Muscle of leg (tissue), 3 donors: ENCODE measurements at regions not wholly inside any gene's neighbourhood (a gene's known extent, or its start where the extent isn't known, plus 50 kb on each side); places are given as distances from the start of the nearest gene placed in this dataset.

Experiments used
- DNase-seq: peaks from one replicate; pipeline ENCODE4 v3.0.0; 2013
- H3K27ac ChIP-seq: one replicate; pipeline ENCODE4 v1.5.1; 2013; ENCODE audit warnings: mild to moderate bottlenecking, low read length, control low read depth
- H3K27me3 ChIP-seq: one replicate; pipeline ENCODE4 v1.6.1; 2013; ENCODE audit warnings: low read length; ENCODE audit not compliant: control insufficient read depth, insufficient read depth
- H3K36me3 ChIP-seq: one replicate; pipeline ENCODE4 v1.6.1; 2013; ENCODE audit warnings: low read length; ENCODE audit not compliant: control insufficient read depth, insufficient read depth
- H3K4me1 ChIP-seq: one replicate; pipeline ENCODE4 v1.6.1; 2013; ENCODE audit warnings: low read length; ENCODE audit not compliant: control insufficient read depth, insufficient read depth
- H3K4me3 ChIP-seq: one replicate; pipeline ENCODE4 v1.5.1; 2013; ENCODE audit warnings: low read length, control low read depth
- H3K9me3 ChIP-seq: replicated peaks from 2 replicates; pipeline ENCODE4 v1.6.1; 2013; ENCODE audit warnings: low read depth, low read length; ENCODE audit not compliant: control insufficient read depth
- WGBS: methylation state at CpG from one replicate; pipeline ENCODE4 v1.1.5; 2013; ENCODE audit warnings: missing lambda C conversion rate; ENCODE audit not compliant: insufficient coverage; 5-methylcytosine and 5-hydroxymethylcytosine counted together

DNA sequence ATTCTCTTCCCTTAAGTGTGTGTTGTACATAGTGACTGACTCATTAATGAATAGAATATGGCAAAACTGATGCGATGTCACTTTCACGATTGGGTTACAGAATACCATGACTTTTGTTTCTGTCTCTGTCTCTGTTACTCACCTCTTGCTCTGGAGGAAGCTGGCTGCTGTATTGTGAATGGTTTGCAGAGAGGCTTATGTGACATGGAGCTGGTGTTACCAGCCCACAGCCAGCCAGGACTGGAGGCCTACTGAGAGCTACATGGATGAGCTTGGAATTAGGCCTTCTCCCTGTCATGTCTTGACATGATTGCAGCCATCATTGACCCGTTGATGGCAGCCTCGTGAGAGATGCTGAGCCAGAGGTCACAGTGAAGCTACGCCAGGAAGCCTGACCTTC is 161.9 kb downstream of the TAF11L14 start:
- H3K27ac ChIP-seq = no peak overlapping the region
- 71% methylated on average over 2 of the region's 5 CpGs for WGBS
- H3K36me3 ChIP-seq = no peaks in the 10 kb centered on the region
- H3K4me3 ChIP-seq = no peak overlapping the region
- H3K4me1 ChIP-seq = no peaks in the 10 kb centered on the region
- H3K9me3 ChIP-seq = no peaks in the 10 kb centered on the region
- H3K27me3 ChIP-seq = no peaks in the 10 kb centered on the region
- no peak for DNase-seq

DNA sequence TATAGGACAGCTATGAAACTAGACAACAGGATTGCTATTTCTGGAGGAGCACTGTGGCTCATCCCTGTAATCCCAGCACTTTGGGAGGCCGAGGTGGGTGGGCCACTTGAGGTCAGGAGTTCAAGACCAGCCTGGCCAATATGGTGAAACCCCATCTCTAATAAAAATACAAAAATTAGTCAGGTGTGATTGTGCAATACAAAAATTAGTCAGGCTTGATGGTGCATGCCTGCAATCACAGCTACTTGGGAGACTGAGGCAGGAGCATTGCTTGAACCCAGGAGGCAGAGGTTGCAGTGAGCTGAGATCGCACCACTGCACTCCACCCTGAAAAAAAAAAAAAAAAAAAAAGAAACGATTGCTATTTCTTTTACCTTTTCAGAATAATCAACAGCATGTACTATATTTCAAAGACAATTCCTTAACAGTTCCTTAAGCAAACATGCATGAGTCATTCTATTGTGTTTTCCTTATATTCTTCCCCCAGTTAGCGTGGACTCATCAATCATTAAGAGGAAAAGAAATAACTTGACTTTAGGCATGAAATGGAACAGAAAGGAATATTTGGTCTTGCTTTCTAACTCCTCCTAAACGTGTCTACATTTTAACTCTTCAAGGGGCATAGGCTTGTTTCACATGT is 162.6 kb downstream of the TAF11L14 start:
- Histone ChIP-seq H3K36me3 (no peaks in the 10 kb centered on the region), H3K4me3 (no peak overlapping the region), H3K4me1 (no peaks in the 10 kb centered on the region), H3K27ac (no peak overlapping the region), H3K9me3 (no peaks in the 10 kb centered on the region), H3K27me3 (no peaks in the 10 kb centered on the region)
- no CpG with 5 or more reads among the region's 5 CpGs for WGBS
- no peak for DNase-seq

DNA sequence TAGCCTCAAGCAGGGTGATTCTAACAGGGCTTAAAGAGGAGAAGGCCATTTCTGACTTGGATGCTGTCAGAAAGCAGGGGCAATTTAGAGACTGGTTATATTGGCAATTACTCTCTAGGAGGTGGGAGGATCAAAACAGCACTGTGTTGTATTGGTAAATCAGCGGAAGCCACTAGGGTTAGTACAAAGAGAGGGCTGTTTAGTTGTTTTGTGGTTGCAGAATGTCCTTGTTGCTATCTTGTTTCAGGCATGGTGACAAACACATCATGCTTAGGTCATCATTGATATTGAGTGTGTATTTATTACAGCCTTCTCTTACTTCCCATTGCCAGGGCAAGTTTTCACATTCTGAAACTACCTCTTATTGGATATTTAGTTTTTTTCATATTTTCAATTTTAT is 165.3 kb downstream of the TAF11L14 start:
- no peaks in the 10 kb centered on the region for H3K27me3 ChIP-seq
- WGBS = no CpG with 5 or more reads among the region's 1 CpG
- no peak for DNase-seq

DNA sequence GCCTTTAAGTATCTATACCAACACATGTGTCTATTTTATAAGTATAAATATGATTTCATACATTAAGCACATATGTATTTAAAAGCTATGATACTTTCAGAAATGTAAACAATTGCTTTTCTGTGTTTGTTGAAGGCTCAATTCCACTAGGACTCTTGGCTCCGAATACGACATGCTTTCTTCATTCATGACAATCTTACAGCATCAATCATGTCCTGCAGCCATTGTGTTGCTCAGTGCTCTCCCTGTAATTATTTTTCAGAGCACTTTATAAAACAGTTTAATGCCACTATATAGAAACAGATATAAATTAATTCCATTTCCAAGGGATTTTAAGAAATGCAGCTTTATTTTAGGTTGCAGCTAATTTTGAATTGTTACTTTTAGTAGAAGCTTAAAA is 167.3 kb downstream of the TAF11L14 start:
- no peaks in the 10 kb centered on the region for H3K9me3 ChIP-seq
- H3K27me3 ChIP-seq = no peaks in the 10 kb centered on the region
- no peak for DNase-seq
- no peak overlapping the region for H3K4me3 ChIP-seq
- no peaks in the 10 kb centered on the region for H3K4me1 ChIP-seq
- H3K36me3 ChIP-seq = no peaks in the 10 kb centered on the region
- no peak overlapping the region for H3K27ac ChIP-seq
- WGBS = no CpG with 5 or more reads among the region's 2 CpGs

More for the DNA sequence above, 165.3 kb downstream of the TAF11L14 start:
- H3K27ac ChIP-seq = no peak overlapping the region
- no peaks in the 10 kb centered on the region for H3K4me1 ChIP-seq
- no peak overlapping the region for H3K4me3 ChIP-seq
- H3K36me3 ChIP-seq = no peaks in the 10 kb centered on the region
- no peaks in the 10 kb centered on the region for H3K9me3 ChIP-seq

DNA sequence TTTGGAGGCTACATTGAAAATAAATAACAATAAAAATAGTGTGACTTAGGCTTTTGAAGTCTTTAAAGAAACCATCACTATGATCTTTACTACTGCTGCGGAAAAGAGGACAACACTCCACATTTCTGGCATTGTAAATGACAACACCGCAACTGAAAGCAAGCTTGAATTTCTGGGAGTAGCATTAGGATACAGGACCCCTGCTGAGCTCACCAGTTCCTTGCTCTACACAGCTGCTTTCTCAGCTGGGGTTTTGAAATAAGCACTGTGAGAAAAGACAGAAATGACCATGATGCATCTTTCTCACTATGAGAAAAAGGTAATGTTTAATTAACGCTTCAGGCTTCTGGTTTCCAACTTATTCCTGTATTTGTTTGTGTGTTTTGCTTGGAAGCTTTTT is 168.0 kb downstream of the TAF11L14 start:
- no CpG with 5 or more reads among the region's 3 CpGs for WGBS
- no peaks in the 10 kb centered on the region for H3K4me1 ChIP-seq
- H3K9me3 ChIP-seq = no peaks in the 10 kb centered on the region
- no peaks in the 10 kb centered on the region for H3K27me3 ChIP-seq
- no peaks in the 10 kb centered on the region for H3K36me3 ChIP-seq
- no peak overlapping the region for H3K27ac ChIP-seq
- H3K4me3 ChIP-seq = no peak overlapping the region
- DNase-seq = peak; percentile 40

DNA sequence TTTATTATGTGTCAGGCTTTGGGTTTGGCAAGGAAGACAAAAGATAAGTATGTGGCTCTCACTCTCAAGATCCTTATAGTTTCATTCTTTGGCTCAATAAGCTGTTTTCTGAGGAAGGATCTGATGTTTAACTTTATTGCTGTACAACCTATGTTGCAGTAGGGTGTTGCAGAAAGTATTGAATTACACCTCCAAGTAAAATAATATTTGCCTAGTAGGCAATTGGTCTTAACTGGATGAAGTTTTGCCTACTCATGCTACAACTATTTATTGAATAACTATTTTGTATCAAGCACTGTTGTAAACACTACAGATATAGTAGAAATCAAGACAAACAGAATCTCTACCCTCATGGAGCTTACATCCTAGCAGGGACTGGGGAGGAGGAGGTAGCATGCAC is 169.7 kb downstream of the TAF11L14 start:
- Histone ChIP-seq H3K9me3 (no peaks in the 10 kb centered on the region), H3K27me3 (no peaks in the 10 kb centered on the region), H3K27ac (no peak overlapping the region), H3K4me1 (no peaks in the 10 kb centered on the region), H3K4me3 (no peak overlapping the region), H3K36me3 (no peaks in the 10 kb centered on the region)
- DNase-seq = no peak

DNA sequence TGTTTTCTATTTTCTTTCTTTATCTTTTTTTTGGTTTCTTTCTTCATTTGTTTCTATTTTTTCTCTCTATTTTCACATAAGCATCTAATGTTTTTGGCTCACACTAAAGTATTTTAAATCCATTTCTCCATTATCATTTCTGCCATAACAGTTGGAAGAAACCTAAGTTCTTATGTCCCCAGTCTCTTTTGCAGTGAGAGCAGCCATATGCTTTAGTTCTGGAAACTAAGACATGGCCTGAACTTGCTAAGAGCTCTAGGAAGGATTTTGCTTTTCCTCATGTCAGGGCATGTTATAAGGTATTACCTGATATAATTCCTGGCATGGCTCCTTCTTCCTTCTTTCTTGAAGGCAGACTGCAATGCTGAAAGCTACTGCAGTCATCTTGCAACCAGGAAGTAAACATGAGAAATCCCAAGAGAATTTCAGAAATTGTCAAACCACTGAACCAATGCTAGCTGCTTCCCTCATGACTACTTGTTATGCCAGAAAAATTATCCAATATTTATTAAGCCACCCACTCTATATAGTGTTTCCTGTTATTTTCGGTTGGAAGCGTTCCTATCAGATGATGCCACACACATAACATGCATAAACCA is 171.1 kb downstream of the TAF11L14 start:
- H3K27me3 ChIP-seq = no peaks in the 10 kb centered on the region
- H3K4me1 ChIP-seq = no peaks in the 10 kb centered on the region
- H3K9me3 ChIP-seq = no peaks in the 10 kb centered on the region
- DNase-seq = no peak
- no peak overlapping the region for H3K27ac ChIP-seq
- WGBS = no CpG with 5 or more reads among the region's 2 CpGs
- no peak overlapping the region for H3K4me3 ChIP-seq
- no peaks in the 10 kb centered on the region for H3K36me3 ChIP-seq

DNA sequence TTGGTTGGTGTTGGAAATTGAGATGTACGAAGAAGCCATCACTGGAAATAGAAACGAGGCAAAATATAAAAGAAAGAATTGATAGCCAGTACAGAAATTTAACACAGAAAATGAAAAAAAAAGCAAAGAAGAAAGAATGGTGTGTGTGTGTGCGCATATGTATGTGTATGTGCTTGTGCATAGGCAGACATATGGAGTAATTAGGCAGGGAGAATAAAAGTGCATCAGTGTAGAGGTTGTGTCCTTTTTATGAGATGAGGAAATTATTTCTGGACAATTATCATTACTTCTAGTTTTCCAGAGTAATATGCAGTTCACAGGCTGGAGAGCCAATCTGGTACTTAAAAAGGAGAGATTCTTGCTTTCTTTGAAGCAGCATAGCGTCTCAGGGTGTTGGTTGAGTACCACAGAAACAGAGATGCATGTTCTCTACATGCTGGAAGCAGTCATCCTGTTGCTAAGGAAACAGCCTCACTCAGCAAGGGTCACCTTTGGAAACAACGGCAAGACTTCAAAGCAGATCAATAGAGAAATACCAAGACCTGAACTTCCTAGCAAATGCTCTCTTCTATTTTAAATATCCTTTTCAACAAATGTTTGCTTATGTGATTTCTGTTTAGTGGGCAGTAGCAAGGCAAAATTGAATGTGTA is 172.7 kb downstream of the TAF11L14 start:
- H3K9me3 ChIP-seq = no peaks in the 10 kb centered on the region
- no peaks in the 10 kb centered on the region for H3K4me1 ChIP-seq
- H3K27me3 ChIP-seq = no peaks in the 10 kb centered on the region
- no peak overlapping the region for H3K27ac ChIP-seq
- H3K36me3 ChIP-seq = no peaks in the 10 kb centered on the region
- H3K4me3 ChIP-seq = no peak overlapping the region
- no peak for DNase-seq
- WGBS = 92% methylated on average over 2 of the region's 5 CpGs

DNA sequence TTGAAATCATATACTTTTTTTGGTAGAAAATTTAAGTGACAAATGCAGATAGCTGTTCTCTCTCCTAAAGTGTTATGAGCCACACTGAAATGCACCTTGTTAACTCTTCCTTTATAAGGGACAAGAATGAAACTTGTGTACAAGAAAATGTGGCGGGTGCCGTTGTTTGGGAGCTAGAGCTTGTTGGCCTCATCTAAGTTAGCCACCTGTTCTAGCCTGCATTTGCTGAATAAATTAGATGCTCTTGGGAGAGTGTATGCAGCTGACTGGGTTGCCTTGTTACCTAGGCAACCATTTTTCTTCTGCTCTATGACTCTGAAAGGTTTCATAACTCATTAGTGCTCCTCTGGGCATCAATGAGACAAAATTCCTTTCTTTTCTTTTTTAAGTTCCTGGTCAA is 174.3 kb downstream of the TAF11L14 start:
- Histone ChIP-seq H3K36me3 (no peaks in the 10 kb centered on the region), H3K27ac (no peak overlapping the region), H3K4me1 (no peaks in the 10 kb centered on the region), H3K9me3 (no peaks in the 10 kb centered on the region), H3K27me3 (no peaks in the 10 kb centered on the region), H3K4me3 (no peak overlapping the region)
- WGBS = no CpG with 5 or more reads among the region's 2 CpGs
- peak; percentile 68 for DNase-seq

DNA sequence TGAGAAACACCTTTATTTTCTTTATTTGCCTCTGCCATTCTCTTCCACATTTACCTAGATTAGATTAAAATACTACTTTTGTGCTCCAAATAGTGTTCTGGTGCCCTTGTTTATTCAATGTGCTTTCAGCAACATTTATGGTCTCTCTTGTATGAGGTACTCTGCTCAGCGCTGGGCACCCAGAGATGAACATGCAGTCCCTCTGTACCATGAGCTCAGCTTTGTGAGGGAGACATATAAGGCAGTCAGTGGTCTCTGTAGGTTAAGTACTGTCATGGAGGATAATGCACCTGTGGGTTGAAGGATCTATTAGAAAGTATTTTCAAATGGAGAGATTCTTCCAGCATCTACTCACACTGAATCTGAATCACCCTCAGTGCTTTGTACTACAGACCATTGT is 176.5 kb downstream of the TAF11L14 start:
- Histone ChIP-seq H3K4me3 (no peak overlapping the region), H3K9me3 (no peaks in the 10 kb centered on the region), H3K27ac (no peak overlapping the region), H3K4me1 (no peaks in the 10 kb centered on the region), H3K36me3 (no peaks in the 10 kb centered on the region), H3K27me3 (no peaks in the 10 kb centered on the region)
- 89% methylated on average over 1 of the region's 1 CpG for WGBS
- DNase-seq = no peak
